RPMI8226 (cell line): ENCODE measurements at regions not wholly inside any gene's neighbourhood (a gene's known extent, or its start where the extent isn't known, plus 50 kb on each side); places are given as distances from the start of the nearest gene placed in this dataset.
"Not testable (repeated sequence)": the region's sequence is repeated elsewhere in the genome, so short reads cannot be mapped to it uniquely, and the experiment has no call there.

ENCODE experiments used
- DNase-seq: peaks from one replicate; pipeline ENCODE4 v3.0.0-alpha.2; 2015

- DNase-seq, result no peak
These were observed 363.4 kb upstream of the BOD1L1 start for GRCh38 chr4:13990596-13991589.

DNA sequence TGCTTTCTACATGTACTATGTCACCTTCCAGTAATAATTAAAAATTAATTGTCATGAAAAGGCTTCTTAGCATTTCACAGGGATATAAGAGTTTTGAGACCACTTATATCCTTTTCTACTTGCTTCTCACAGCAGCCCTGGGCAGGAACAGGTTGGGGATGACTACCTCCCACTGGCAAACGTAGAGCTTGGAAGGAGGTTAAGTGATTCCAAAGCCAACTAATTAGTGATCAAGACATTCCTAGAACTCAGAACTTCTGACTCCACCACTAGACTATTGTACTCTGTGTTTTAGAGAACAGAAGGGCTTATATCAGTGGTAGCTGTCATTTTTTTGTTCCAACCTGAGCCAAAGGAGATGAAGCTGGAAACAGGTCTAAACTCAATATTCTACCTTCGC lies 364.5 kb upstream of the BOD1L1 start:
- no peak for DNase-seq

GRCh38 chr4:13992975-13993520 lies 365.5 kb upstream of the BOD1L1 start:
- no peak for DNase-seq

GRCh38 chr4:13994016-13994415 lies 366.5 kb upstream of the BOD1L1 start:
- no peak for DNase-seq

DNA sequence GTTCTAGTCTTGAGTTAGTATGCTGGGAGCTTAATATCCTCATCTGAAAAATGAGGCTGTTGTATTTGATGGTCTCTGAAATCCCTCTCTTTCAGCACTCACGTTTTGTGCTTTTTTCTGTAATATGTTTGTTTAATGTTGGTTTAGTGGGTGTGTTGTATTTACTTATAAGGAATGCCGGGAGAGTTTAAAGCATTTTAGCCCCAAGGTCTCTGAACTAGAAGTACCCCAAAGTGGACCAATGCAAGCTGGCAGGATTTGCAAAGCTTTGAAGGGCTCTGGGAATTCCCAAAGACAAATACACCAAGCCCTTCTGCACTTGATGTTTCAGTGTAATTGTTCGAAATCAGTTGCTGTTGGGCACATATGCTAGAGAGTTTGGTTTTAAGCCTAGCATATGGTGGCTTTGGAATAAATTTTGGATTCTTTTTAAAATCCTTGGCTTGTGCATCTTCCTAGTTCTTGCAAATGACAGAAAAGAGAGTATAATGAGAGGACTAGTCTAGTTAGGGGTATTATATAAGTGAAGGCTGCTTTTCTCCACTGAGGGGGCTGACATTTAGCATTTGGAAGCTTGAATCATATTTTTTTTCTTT lies 371.4 kb upstream of the BOD1L1 start:
- no peak for DNase-seq

GRCh38 chr4:14000091-14000814 lies 372.7 kb upstream of the BOD1L1 start:
- DNase-seq, result no peak

DNA sequence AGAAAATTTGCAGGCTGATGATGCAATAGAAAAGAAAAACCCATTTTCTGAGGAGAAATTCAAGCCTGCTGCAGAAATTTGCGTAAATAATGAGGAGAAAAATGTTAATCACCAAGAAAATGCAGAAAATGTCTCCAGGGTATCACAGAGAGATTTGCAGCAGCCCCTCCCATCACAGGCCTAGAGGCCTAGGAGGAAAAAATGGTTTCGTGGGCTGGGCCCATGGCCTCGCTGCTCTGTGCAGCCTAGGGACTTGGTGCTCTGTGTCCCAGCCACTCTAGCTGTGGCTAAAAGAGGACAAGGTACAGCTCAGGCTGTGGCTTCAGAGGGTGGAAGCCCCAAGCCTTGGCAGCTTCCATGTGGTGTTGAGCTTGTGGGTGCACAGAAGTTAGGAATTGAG lies 374.8 kb upstream of the BOD1L1 start:
- not testable (repeated sequence) for DNase-seq

- no peak for DNase-seq
These were observed 381.0 kb upstream of the BOD1L1 start for GRCh38 chr4:14008494-14008893.

DNA sequence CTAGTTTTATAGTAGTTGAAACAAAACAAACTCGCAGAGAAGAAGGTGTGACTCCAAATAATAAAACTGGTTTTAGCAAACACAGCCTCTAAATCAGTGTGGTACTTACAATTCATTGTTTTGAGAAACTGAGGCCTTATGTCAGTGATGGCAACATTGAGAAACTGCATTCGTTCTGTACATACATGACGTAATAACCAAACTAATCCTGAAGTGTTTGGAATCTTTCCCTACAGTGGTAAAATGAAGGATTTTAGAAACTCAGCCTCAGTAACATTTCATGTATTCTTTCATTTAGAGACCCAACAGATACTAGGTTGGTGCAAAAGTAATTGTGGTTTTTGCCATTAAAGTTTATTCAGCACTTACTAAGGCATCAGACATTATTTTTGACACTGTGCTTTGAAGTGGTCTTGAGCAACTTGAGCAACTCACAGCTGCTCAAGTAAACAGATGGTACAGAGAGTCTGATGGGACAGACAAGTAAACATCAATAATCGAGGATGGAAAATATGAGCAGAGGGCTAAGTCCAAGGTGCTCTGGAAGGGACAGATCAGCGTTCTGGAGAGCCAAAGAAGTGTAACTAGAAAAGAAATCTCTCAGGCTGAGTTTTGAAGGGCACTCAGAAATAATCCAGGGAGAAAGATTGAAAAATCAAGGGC lies 390.8 kb upstream of the BOD1L1 start:
- no peak for DNase-seq

GRCh38 chr4:14022456-14022855 lies 394.9 kb upstream of the BOD1L1 start:
- no peak for DNase-seq

DNA sequence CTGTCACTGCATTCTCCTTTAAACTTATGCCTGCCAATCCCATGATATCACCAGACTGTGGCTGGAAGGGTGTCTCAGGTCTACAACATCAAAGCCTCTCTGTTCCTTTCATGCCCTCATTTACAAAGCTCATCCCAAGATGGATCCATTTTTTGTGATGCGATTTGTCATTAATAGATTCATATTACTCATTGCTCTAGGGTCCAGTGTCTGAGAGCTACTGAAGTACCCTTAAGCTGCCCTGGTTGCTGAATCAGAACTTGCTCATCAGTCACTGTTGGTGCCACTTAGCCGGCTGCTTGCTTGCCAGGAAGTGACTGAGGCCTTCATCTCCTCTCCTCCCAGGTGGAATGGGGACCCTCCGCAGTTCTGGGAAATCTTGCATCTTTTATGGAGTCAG lies 395.5 kb upstream of the BOD1L1 start:
- DNase-seq, result no peak

DNA sequence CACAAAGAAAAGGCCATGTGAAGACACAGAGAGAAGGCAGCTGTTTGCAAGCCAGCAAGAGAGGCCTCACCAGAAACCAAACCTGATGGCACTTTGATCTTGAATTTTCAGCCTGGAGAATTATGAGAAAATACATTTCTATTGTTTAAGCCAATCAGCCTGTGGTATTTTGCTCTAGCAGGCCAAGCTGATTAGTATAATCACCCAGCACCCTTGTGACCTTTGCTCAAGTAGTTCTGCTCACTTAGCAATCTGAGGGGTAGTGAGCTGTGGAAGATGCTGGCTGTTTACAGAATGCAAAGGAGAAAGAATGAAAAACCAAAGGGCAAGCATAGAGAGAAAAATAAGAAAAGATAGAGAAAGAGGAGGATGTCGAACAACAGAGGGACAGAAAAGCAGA lies 396.4 kb upstream of the BOD1L1 start:
- no peak for DNase-seq

GRCh38 chr4:14025111-14025510 lies 397.6 kb upstream of the BOD1L1 start:
- no peak for DNase-seq

DNA sequence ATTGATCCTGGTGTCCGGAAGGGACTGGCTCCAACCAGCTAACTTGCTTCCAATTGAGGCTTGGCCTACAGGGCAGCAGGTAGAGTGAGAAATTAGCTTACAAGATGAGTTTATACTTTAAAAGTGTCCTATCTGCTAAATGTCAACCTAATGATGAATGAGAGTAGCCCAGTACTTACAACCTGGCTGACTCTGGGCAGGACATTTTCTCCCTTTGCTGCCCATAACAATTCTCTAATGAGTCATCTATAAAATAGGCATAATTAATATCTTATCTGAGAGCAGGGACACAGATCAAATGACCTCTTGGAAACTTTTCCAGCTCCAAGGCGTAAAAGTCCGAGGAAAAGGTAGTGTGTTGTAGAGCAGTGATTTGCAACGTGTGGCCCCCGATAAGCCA lies 398.4 kb upstream of the BOD1L1 start:
- DNase-seq, result no peak

- DNase-seq, result no peak
These were observed 401.3 kb upstream of the BOD1L1 start for GRCh38 chr4:14028862-14029261.

DNA sequence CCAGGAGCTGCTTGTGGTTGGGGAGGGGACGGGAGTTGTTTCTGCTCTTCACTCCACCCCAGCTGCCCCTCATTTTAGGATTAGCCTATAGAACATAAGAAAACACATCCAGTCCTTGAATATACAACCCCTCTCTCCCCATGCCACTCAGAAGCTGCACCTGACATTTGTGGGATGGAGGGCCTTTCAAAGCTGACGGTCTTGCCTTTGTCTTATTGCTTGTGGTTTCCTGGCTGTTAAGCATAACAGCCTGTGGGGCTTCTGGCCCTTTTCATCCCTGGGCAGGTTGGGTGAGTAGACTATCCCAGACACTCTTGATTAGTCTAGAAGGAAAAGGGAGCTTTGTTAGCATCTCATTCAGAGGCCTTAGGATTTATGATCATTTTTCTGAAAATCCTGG lies 407.6 kb upstream of the BOD1L1 start:
- no peak for DNase-seq

- DNase-seq, result no peak
These were observed 415.7 kb upstream of the BOD1L1 start for GRCh38 chr4:14043203-14043602.

GRCh38 chr4:14046642-14047041 lies 419.1 kb upstream of the BOD1L1 start:
- no peak for DNase-seq

DNA sequence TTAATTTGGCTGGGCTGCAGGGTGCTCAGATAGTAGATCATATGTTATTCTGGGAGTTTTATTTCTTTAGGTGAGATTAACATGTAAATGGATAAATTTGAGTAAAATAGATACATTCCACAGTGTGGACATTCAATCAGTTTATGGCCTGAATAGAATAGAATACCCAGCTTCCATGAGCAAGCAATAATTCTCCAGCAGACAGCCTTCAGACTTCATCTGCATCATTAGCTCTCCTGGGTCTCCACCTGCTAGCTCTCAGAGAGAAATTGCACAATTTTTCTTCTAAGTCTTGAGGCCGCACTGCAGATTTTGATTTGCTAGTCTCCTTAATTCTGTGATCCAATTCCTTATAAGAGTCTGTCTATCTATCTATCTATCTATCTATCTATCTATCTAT lies 420.3 kb upstream of the BOD1L1 start:
- DNase-seq, result no peak

DNA sequence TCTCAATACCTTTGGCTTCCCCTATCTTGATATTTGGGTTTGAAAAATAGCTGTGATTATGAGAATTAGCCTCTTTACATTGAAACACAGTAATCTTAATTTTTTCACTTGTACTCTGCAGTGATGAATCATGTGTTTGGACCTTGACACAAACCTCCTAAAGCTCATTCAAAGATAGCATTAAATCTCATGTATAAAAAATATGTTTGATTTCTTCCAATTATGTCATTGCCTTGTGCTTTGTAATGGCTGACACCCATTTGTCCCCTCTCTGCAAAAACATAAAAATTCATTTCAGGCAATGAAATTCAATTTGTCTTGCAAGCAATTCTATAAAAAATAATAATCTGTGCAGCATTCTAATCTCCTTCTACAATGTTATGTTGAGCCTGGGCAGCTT lies 422.4 kb upstream of the BOD1L1 start:
- DNase-seq, result no peak

- DNase-seq, result no peak
These were observed 425.8 kb upstream of the BOD1L1 start for GRCh38 chr4:14053291-14053690.

GRCh38 chr4:14054391-14054790 lies 426.9 kb upstream of the BOD1L1 start:
- DNase-seq, result no peak

GRCh38 chr4:14059006-14059405 lies 431.5 kb upstream of the BOD1L1 start:
- DNase-seq, result no peak
